ENCODE measurements at regions not wholly inside any gene's neighbourhood (a gene's known extent, or its start where the extent isn't known, plus 50 kb on each side); places are given as distances from the start of the nearest gene placed in this dataset.

- no peak for DNase-seq
These were observed 139.5 kb downstream of the KIF18A start for GRCh38 chr11:27968461-27968860.

- no peak for DNase-seq
These were observed 142.4 kb downstream of the KIF18A start for GRCh38 chr11:27965559-27965958.

- DNase-seq = no peak
These were observed 144.6 kb downstream of the KIF18A start for GRCh38 chr11:27963370-27963769.

- DNase-seq = no peak
These were observed 157.8 kb downstream of the KIF18A start for GRCh38 chr11:27949951-27950738.

- no peak for DNase-seq
These were observed 162.6 kb downstream of the KIF18A start for GRCh38 chr11:27945348-27945747.

GRCh38 chr11:27938011-27938410, 169.9 kb downstream of the KIF18A start:
- no peak for DNase-seq

- DNase-seq = no peak
These were observed 173.2 kb downstream of the KIF18A start for GRCh38 chr11:27934830-27935145.

GRCh38 chr11:27933992-27934829, 173.7 kb downstream of the KIF18A start:
- DNase-seq = no peak

- DNase-seq = no peak
These were observed 176.2 kb downstream of the KIF18A start for GRCh38 chr11:27931770-27932169.

- DNase-seq = no peak
These were observed 177.0 kb downstream of the KIF18A start for GRCh38 chr11:27930946-27931345.

GRCh38 chr11:27928809-27929208, 179.1 kb downstream of the KIF18A start:
- DNase-seq = no peak

- no peak for DNase-seq
These were observed 180.9 kb downstream of the KIF18A start for GRCh38 chr11:27926981-27927481.

GRCh38 chr11:27926486-27926885, 181.5 kb downstream of the KIF18A start:
- no peak for DNase-seq

GRCh38 chr11:27921472-27921871, 186.5 kb downstream of the KIF18A start:
- DNase-seq = no peak

GRCh38 chr11:27916541-27917100, 191.3 kb downstream of the KIF18A start:
- no peak for DNase-seq

- DNase-seq = no peak
These were observed 193.9 kb downstream of the KIF18A start for GRCh38 chr11:27914080-27914479.

GRCh38 chr11:27913650-27914049, 194.3 kb downstream of the KIF18A start:
- no peak for DNase-seq

- DNase-seq = no peak
These were observed 195.0 kb downstream of the KIF18A start for GRCh38 chr11:27912916-27913315.

- DNase-seq = no peak
These were observed 197.6 kb downstream of the KIF18A start for GRCh38 chr11:27910186-27910931.

GRCh38 chr11:27909386-27909785, 198.6 kb downstream of the KIF18A start:
- no peak for DNase-seq

- DNase-seq = no peak
These were observed 199.3 kb downstream of the KIF18A start for GRCh38 chr11:27908621-27909020.

GRCh38 chr11:27907530-27907929, 200.4 kb downstream of the KIF18A start:
- DNase-seq = no peak

- DNase-seq = no peak
These were observed 200.9 kb downstream of the KIF18A start for GRCh38 chr11:27907091-27907490.

Measured in right kidney (tissue), 1 donor.